ENCODE measurements at regions not wholly inside any gene's neighbourhood (a gene's known extent, or its start where the extent isn't known, plus 50 kb on each side); places are given as distances from the start of the nearest gene placed in this dataset.

DNA sequence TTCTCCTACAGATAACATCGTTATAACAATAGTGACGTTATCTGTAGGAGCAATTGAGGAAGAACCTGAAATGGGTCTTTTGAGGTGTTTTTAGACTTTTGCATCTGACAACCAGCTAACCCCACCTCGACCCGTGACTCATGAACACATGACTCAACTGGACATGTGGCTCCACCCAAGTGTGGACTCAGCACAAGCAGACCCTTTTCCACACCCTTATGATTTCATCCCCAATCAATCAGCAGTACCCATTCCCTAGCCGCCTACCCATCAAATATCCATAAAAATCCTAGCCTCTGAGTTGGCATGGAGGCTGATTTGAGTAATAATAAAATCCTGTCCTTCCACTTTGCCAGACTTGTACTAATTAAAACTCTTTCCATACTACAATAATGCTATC is 255.4 kb downstream of the ARPP21 start:
- TF ChIP-seq, protein P1, sequence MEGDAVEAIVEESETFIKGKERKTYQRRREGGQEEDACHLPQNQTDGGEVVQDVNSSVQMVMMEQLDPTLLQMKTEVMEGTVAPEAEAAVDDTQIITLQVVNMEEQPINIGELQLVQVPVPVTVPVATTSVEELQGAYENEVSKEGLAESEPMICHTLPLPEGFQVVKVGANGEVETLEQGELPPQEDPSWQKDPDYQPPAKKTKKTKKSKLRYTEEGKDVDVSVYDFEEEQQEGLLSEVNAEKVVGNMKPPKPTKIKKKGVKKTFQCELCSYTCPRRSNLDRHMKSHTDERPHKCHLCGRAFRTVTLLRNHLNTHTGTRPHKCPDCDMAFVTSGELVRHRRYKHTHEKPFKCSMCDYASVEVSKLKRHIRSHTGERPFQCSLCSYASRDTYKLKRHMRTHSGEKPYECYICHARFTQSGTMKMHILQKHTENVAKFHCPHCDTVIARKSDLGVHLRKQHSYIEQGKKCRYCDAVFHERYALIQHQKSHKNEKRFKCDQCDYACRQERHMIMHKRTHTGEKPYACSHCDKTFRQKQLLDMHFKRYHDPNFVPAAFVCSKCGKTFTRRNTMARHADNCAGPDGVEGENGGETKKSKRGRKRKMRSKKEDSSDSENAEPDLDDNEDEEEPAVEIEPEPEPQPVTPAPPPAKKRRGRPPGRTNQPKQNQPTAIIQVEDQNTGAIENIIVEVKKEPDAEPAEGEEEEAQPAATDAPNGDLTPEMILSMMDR (conservative IDR thresholded peaks at IDR 0.05; ENCODE audit: low read length) = no peak
- no peak for TF ChIP-seq EZH2phosphoT487 (IDR thresholded peaks at IDR 0.05; ENCODE audit: borderline replicate concordance)
